Esophagus muscularis mucosa (tissue), 4 donors: ENCODE measurements at regions not wholly inside any gene's neighbourhood (a gene's known extent, or its start where the extent isn't known, plus 50 kb on each side); places are given as distances from the start of the nearest gene placed in this dataset.

ENCODE experiments used
- DNase-seq: peaks from one replicate; pipeline ENCODE4 v3.0.0-alpha.2; 2017; ENCODE audit errors: extremely low spot score
- H3K27ac ChIP-seq, 4 donors: fragments of 200-600 bp; sonication (generic); replicated peaks in 1 of 4; 1 replicate in 3 of 4; 2 replicates in 1 of 4; pipeline ENCODE4 v1.5.1; 2016 to 2019; ENCODE audit warnings: mild to moderate bottlenecking in 1 of 4
- H3K27me3 ChIP-seq, 4 donors: fragments of 200-600 bp; sonication (generic); one replicate each; pipeline versions ENCODE4 v1.5.1 to v1.6.0; 2016 to 2019
- H3K36me3 ChIP-seq, 4 donors: fragments of 200-600 bp; sonication (generic); one replicate each; pipeline ENCODE4 v1.5.1; 2016 to 2019
- H3K4me1 ChIP-seq, 4 donors: fragments of 200-600 bp; sonication (generic); one replicate each; pipeline ENCODE4 v1.5.1; 2016 to 2019
- H3K4me3 ChIP-seq, 4 donors: fragments of 200-600 bp; sonication (generic); 1 replicate in 2 of 4; 2 replicates in 2 of 4; pipeline ENCODE4 v1.5.1; 2016 to 2019; ENCODE audit warnings: mild to moderate bottlenecking in 4 of 4, moderate library complexity in 1 of 4
- H3K9me3 ChIP-seq, 4 donors: fragments of 200-600 bp; sonication (generic); 1 replicate in 3 of 4; 2 replicates in 1 of 4; pipeline ENCODE4 v1.5.1; 2016 to 2019
- CTCF ChIP-seq, 3 experiments: fragments of 200-600 bp in 2 of 3; fragments of 450-650 bp in 1 of 3; sonication (generic) in 2 of 3; IDR thresholded peaks; one replicate each; pipeline ENCODE4 v1.5.1; 2017 to 2019; ENCODE audit warnings: antibody characterized with exemption in 3 of 3, mild to moderate bottlenecking in 2 of 3, moderate library complexity in 1 of 3
- EP300 ChIP-seq: sonication (generic); formaldehyde crosslinking; IDR thresholded peaks from one replicate; pipeline ENCODE4 v1.6.1; 2017; ENCODE audit warnings: antibody characterized with exemption
- POLR2A ChIP-seq: fragments of 450-650 bp; IDR thresholded peaks from one replicate; pipeline ENCODE4 v1.6.1; 2017; ENCODE audit warnings: antibody characterized with exemption, moderate library complexity, mild to moderate bottlenecking, low read depth
- POLR2AphosphoS5 ChIP-seq, 2 donors: sonication (generic); formaldehyde crosslinking; IDR thresholded peaks; one replicate each; pipeline ENCODE4 v1.6.1; 2017; ENCODE audit warnings: antibody characterized with exemption in 2 of 2
- WGBS: methylation state at CpG from one replicate; pipeline ENCODE4 v1.1.5; 2018; 5-methylcytosine and 5-hydroxymethylcytosine counted together
- intact Hi-C: fragments of 100-400 bp; cut with DNase I; formaldehyde crosslinking; loops from one replicate; pipeline ENCODE4 v1.15.1; 2023

DNA sequence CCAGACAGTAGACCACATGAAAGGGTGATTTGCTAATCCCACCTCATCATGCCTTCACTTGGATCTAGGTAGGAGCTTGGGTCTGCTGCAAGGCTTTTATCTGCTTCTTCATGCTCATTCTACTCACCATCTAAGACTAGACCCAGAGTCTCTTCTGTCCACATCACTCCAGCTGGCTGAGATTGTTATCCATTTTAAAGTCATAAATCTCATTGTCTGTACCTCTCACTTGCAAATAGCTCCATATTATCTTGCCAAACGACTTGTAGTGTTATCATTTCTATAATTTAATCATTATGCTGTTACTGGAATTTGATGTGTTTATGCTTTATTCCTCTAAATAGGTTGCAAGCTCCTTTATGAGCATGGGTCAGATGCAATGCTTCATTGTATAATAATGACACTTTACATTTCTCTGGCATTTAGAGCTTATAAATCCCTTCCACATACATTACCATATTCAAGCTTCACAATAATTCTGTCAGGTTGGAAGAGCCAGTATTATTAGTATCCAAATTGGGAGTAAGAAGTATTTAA is 254.2 kb upstream of the SORL1-AS1 start:
- DNase-seq, result no peak
- WGBS, result 28% methylated on average over 1 of the region's 1 CpG
- no peak overlapping the region for H3K4me3 ChIP-seq
- no peaks in the 10 kb centered on the region for H3K9me3 ChIP-seq
- H3K4me1 ChIP-seq, result peaks cover 0 to 11% (median 1%) of the 10 kb centered on the region in 4 donors
- no peak for TF ChIP-seq CTCF (IDR thresholded peaks at IDR 0.05)
- TF ChIP-seq POLR2AphosphoS5 (IDR thresholded peaks at IDR 0.05), result no peak
- TF ChIP-seq EP300, result no peak
- no peak for TF ChIP-seq POLR2A
- H3K27me3 ChIP-seq, result no peaks in the 10 kb centered on the region
- intact Hi-C loops, result no loop called here
- no peak overlapping the region for H3K27ac ChIP-seq
- no peaks in the 10 kb centered on the region for H3K36me3 ChIP-seq

DNA sequence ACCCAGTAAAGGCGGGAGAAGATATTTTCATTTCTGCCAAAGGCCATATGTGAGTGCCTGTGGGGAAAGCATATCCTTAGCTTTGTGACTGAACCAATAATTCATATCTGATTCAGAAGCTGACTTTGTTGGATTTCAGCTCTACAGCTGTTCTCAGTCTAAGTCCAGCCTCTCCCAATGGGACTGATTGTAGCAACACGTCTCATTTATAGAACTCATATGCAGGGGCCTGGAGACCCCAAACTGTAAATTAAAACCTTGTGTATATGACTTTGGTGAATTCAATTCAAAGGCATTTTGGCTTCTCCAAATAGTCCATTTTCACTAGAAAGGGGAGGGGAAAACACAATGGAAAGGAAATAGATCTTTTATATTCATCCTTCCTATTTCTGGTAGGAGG is 250.4 kb upstream of the SORL1-AS1 start:
- Histone ChIP-seq H3K36me3 (no peaks in the 10 kb centered on the region), H3K4me1 (peaks cover 0 to 5% (median 0%) of the 10 kb centered on the region in 4 donors), H3K4me3 (no peak overlapping the region), H3K27me3 (no peaks in the 10 kb centered on the region), H3K9me3 (no peaks in the 10 kb centered on the region), H3K27ac (no peak overlapping the region)
- DNase-seq, result no peak
- intact Hi-C loops, result no loop called here
- 86% methylated on average over 2 of the region's 2 CpGs for WGBS
- TF ChIP-seq POLR2AphosphoS5 (IDR thresholded peaks at IDR 0.05), result no peak
- no peak for TF ChIP-seq EP300
- no peak for TF ChIP-seq CTCF (IDR thresholded peaks at IDR 0.05)

- Histone ChIP-seq H3K4me1 (peaks cover 12 to 19% (median 15%) of the 10 kb centered on the region in 4 donors), H3K27ac (no peak overlapping the region), H3K27me3 (no peaks in the 10 kb centered on the region), H3K9me3 (no peaks in the 10 kb centered on the region), H3K4me3 (no peak overlapping the region), H3K36me3 (no peaks in the 10 kb centered on the region)
- TF ChIP-seq POLR2A, result no peak
- TF ChIP-seq POLR2AphosphoS5 (IDR thresholded peaks at IDR 0.05), result no peak
- no peak for TF ChIP-seq EP300
- TF ChIP-seq CTCF (IDR thresholded peaks at IDR 0.05), result no peak
- peak; percentile 26 for DNase-seq
- WGBS, result 93% methylated on average over 4 of the region's 4 CpGs
- intact Hi-C loops, result no loop called here
Observed at GRCh38 chr11:121700968-121701367, 248.2 kb upstream of the SORL1-AS1 start.

GRCh38 chr11:121699801-121700200 is 247.0 kb upstream of the SORL1-AS1 start:
- peaks cover 14 to 22% (median 19%) of the 10 kb centered on the region in 4 donors for H3K4me1 ChIP-seq
- H3K27ac ChIP-seq, result no peak overlapping the region
- WGBS, result 81% methylated on average over 5 of the region's 5 CpGs

More at GRCh38 chr11:121699801-121700200, 247.0 kb upstream of the SORL1-AS1 start:
- H3K9me3 ChIP-seq, result no peaks in the 10 kb centered on the region
- no peaks in the 10 kb centered on the region for H3K36me3 ChIP-seq
- DNase-seq, result peak; percentile 19
- TF ChIP-seq POLR2AphosphoS5 (IDR thresholded peaks at IDR 0.05) (no peak), POLR2A (no peak), EP300 (no peak), CTCF (IDR thresholded peaks at IDR 0.05) (no peak)
- no peak overlapping the region for H3K4me3 ChIP-seq
- intact Hi-C loops, result no loop called here
- no peaks in the 10 kb centered on the region for H3K27me3 ChIP-seq
